22Rv1 (cell line): ENCODE measurements at regions not wholly inside any gene's neighbourhood (a gene's known extent, or its start where the extent isn't known, plus 50 kb on each side); places are given as distances from the start of the nearest gene placed in this dataset.

Experiments
- CTCF ChIP-seq: fragments of 450-650 bp; IDR thresholded peaks from 2 replicates; pipeline ENCODE4 v1.5.1; 2017; ENCODE audit warnings: mild to moderate bottlenecking
- ZFX ChIP-seq: fragments of 450-650 bp; IDR thresholded peaks from 2 replicates; pipeline ENCODE4 v1.6.1; 2017; ENCODE audit warnings: antibody characterized with exemption, borderline replicate concordance

- no peak for TF ChIP-seq CTCF
- no peak for TF ChIP-seq ZFX
These were observed 119.0 kb upstream of the LPP start for GRCh38 chr3:188034989-188035388.
